ENCODE measurements at regions not wholly inside any gene's neighbourhood (a gene's known extent, or its start where the extent isn't known, plus 50 kb on each side); places are given as distances from the start of the nearest gene placed in this dataset.

- no peak for DNase-seq (ENCODE audit: low spot score)
These were observed 1289.6 kb downstream of the NSUN3 start for GRCh38 chr3:95352471-95352870.

GRCh38 chr3:95354489-95354888 lies 1291.6 kb downstream of the NSUN3 start:
- no peak for DNase-seq (ENCODE audit: low spot score)

- DNase-seq (ENCODE audit: low spot score) = no peak
These were observed 1294.1 kb downstream of the NSUN3 start for GRCh38 chr3:95356764-95357501.

- DNase-seq (ENCODE audit: low spot score) = no peak
These were observed 1324.6 kb downstream of the NSUN3 start for GRCh38 chr3:95387242-95388021.

- no peak for DNase-seq (ENCODE audit: low spot score)
These were observed 1327.0 kb downstream of the NSUN3 start for GRCh38 chr3:95389725-95390313.

- DNase-seq (ENCODE audit: low spot score) = no peak
These were observed 1331.4 kb downstream of the NSUN3 start for GRCh38 chr3:95394286-95394685.

- no peak for DNase-seq (ENCODE audit: low spot score)
These were observed 1336.7 kb downstream of the NSUN3 start for GRCh38 chr3:95399585-95399984.

- DNase-seq (ENCODE audit: low spot score) = no peak
These were observed 1338.8 kb downstream of the NSUN3 start for GRCh38 chr3:95401693-95402092.

- DNase-seq (ENCODE audit: low spot score) = no peak
These were observed 1345.0 kb downstream of the NSUN3 start for GRCh38 chr3:95407709-95408463.

GRCh38 chr3:95408464-95408862 lies 1345.6 kb downstream of the NSUN3 start:
- DNase-seq (ENCODE audit: low spot score) = no peak

- DNase-seq (ENCODE audit: low spot score) = no peak
These were observed 1355.4 kb downstream of the NSUN3 start for GRCh38 chr3:95418251-95418650.

- no peak for DNase-seq (ENCODE audit: low spot score)
These were observed 1361.4 kb downstream of the NSUN3 start for GRCh38 chr3:95424279-95424678.

GRCh38 chr3:95434491-95434890 lies 1371.6 kb downstream of the NSUN3 start:
- no peak for DNase-seq (ENCODE audit: low spot score)

GRCh38 chr3:95437409-95437808 lies 1374.5 kb downstream of the NSUN3 start:
- no peak for DNase-seq (ENCODE audit: low spot score)

GRCh38 chr3:95438274-95438673 lies 1375.4 kb downstream of the NSUN3 start:
- no peak for DNase-seq (ENCODE audit: low spot score)

GRCh38 chr3:95442766-95443165 lies 1371.6 kb upstream of the EPHA6 start:
- DNase-seq (ENCODE audit: low spot score) = no peak

GRCh38 chr3:95449841-95450240 lies 1364.6 kb upstream of the EPHA6 start:
- DNase-seq (ENCODE audit: low spot score) = no peak

GRCh38 chr3:95453242-95453641 lies 1361.2 kb upstream of the EPHA6 start:
- no peak for DNase-seq (ENCODE audit: low spot score)

- DNase-seq (ENCODE audit: low spot score) = no peak
These were observed 1357.6 kb upstream of the EPHA6 start for GRCh38 chr3:95456835-95457234.

- no peak for DNase-seq (ENCODE audit: low spot score)
These were observed 1354.7 kb upstream of the EPHA6 start for GRCh38 chr3:95459706-95460105.

- no peak for DNase-seq (ENCODE audit: low spot score)
These were observed 1354.1 kb upstream of the EPHA6 start for GRCh38 chr3:95460274-95460673.

- no peak for DNase-seq (ENCODE audit: low spot score)
These were observed 1352.2 kb upstream of the EPHA6 start for GRCh38 chr3:95462161-95462560.
